ENCODE measurements at regions not wholly inside any gene's neighbourhood (a gene's known extent, or its start where the extent isn't known, plus 50 kb on each side); places are given as distances from the start of the nearest gene placed in this dataset.
"Not testable (repeated sequence)": the region's sequence is repeated elsewhere in the genome, so short reads cannot be mapped to it uniquely, and the experiment has no call there.

- H3K36me3 ChIP-seq (replicated peaks in 1 of 2; ENCODE audit: control insufficient read depth in 1 of 2, insufficient read depth in 2 of 2, low read length in 2 of 2); intact Hi-C loops (cut with micrococcal nuclease); H3K79me2 ChIP-seq (ENCODE audit: insufficient read depth, low read length); H3K27ac ChIP-seq (ENCODE audit: low read depth in 1 of 2, low read length in 2 of 2); H3K9ac ChIP-seq (ENCODE audit: insufficient read depth, low read length, poor library complexity, severe bottlenecking); H3K4me1 ChIP-seq (ENCODE audit: control insufficient read depth in 1 of 2, insufficient read depth in 2 of 2, low read length in 2 of 2); DNase-seq; H3K27ac Mint-ChIP-seq; H2AFZ ChIP-seq (ENCODE audit: insufficient read depth, low read depth, low read length, poor library complexity, severe bottlenecking); H3K4me2 ChIP-seq (replicated peaks; ENCODE audit: extremely low read depth, low read length, poor library complexity, severe bottlenecking); H3K4me3 ChIP-seq (replicated peaks in 1 of 3; ENCODE audit: low read depth in 2 of 3, low read length in 3 of 3); H3K27me3 ChIP-seq (ENCODE audit: control insufficient read depth in 2 of 2, insufficient read depth in 2 of 2, low read length in 2 of 2); H3K27me3 Mint-ChIP-seq (ENCODE audit: low read depth in 3 of 3); H3K36me3 Mint-ChIP-seq; H3K4me1 Mint-ChIP-seq; H3K4me3 Mint-ChIP-seq; H4K20me1 ChIP-seq (ENCODE audit: insufficient read depth, low read length): not testable (repeated sequence)
- WGBS (ENCODE audit: insufficient coverage): no CpG with 5 or more reads among the region's 32 CpGs
- peaks cover 0 to 25% of the 10 kb centered on the region in 2 donors for H3K9me3 ChIP-seq (replicated peaks in 1 of 2; ENCODE audit: control insufficient read depth in 1 of 2, insufficient read depth in 1 of 2, low read length in 2 of 2)
- H3K9me3 Mint-ChIP-seq: peaks cover 2 to 27% (median 16%) of the 10 kb centered on the region in 7 donors
Observed at GRCh38 chr7:63555226-63555994, 443.2 kb upstream of the ZNF722 start.

GRCh38 chr7:63556223-63556622, 442.4 kb upstream of the ZNF722 start:
- H3K27ac ChIP-seq (ENCODE audit: low read depth in 1 of 2, low read length in 2 of 2); H2AFZ ChIP-seq (ENCODE audit: insufficient read depth, low read depth, low read length, poor library complexity, severe bottlenecking); intact Hi-C loops (cut with micrococcal nuclease); H3K36me3 Mint-ChIP-seq; H3K79me2 ChIP-seq (ENCODE audit: insufficient read depth, low read length); H3K27me3 ChIP-seq (ENCODE audit: control insufficient read depth in 2 of 2, insufficient read depth in 2 of 2, low read length in 2 of 2); H3K9ac ChIP-seq (ENCODE audit: insufficient read depth, low read length, poor library complexity, severe bottlenecking); H4K20me1 ChIP-seq (ENCODE audit: insufficient read depth, low read length); H3K4me1 ChIP-seq (ENCODE audit: control insufficient read depth in 1 of 2, insufficient read depth in 2 of 2, low read length in 2 of 2); H3K27ac Mint-ChIP-seq; H3K36me3 ChIP-seq (replicated peaks in 1 of 2; ENCODE audit: control insufficient read depth in 1 of 2, insufficient read depth in 2 of 2, low read length in 2 of 2); H3K27me3 Mint-ChIP-seq (ENCODE audit: low read depth in 3 of 3); H3K4me3 ChIP-seq (replicated peaks in 1 of 3; ENCODE audit: low read depth in 2 of 3, low read length in 3 of 3); H3K4me1 Mint-ChIP-seq; H3K4me2 ChIP-seq (replicated peaks; ENCODE audit: extremely low read depth, low read length, poor library complexity, severe bottlenecking); DNase-seq; H3K4me3 Mint-ChIP-seq: not testable (repeated sequence)
- H3K9me3 ChIP-seq (replicated peaks in 1 of 2; ENCODE audit: control insufficient read depth in 1 of 2, insufficient read depth in 1 of 2, low read length in 2 of 2): peaks cover 0 to 29% of the 10 kb centered on the region in 2 donors
- no CpG with 5 or more reads among the region's 24 CpGs for WGBS (ENCODE audit: insufficient coverage)
- peaks cover 7 to 34% (median 20%) of the 10 kb centered on the region in 7 donors for H3K9me3 Mint-ChIP-seq

GRCh38 chr7:63559016-63559415, 439.6 kb upstream of the ZNF722 start:
- WGBS (ENCODE audit: insufficient coverage): 80% methylated on average over 2 of the region's 12 CpGs
- H3K4me3 ChIP-seq (replicated peaks in 1 of 3; ENCODE audit: low read depth in 2 of 3, low read length in 3 of 3); H3K27ac Mint-ChIP-seq; H3K9ac ChIP-seq (ENCODE audit: insufficient read depth, low read length, poor library complexity, severe bottlenecking); H3K27me3 Mint-ChIP-seq (ENCODE audit: low read depth in 3 of 3); intact Hi-C loops (cut with micrococcal nuclease); H3K4me1 Mint-ChIP-seq; H3K36me3 Mint-ChIP-seq; H3K79me2 ChIP-seq (ENCODE audit: insufficient read depth, low read length); DNase-seq; H3K4me2 ChIP-seq (replicated peaks; ENCODE audit: extremely low read depth, low read length, poor library complexity, severe bottlenecking); H2AFZ ChIP-seq (ENCODE audit: insufficient read depth, low read depth, low read length, poor library complexity, severe bottlenecking); H3K27ac ChIP-seq (ENCODE audit: low read depth in 1 of 2, low read length in 2 of 2); H3K4me3 Mint-ChIP-seq; H4K20me1 ChIP-seq (ENCODE audit: insufficient read depth, low read length); H3K27me3 ChIP-seq (ENCODE audit: control insufficient read depth in 2 of 2, insufficient read depth in 2 of 2, low read length in 2 of 2); H3K4me1 ChIP-seq (ENCODE audit: control insufficient read depth in 1 of 2, insufficient read depth in 2 of 2, low read length in 2 of 2); H3K36me3 ChIP-seq (replicated peaks in 1 of 2; ENCODE audit: control insufficient read depth in 1 of 2, insufficient read depth in 2 of 2, low read length in 2 of 2): not testable (repeated sequence)
- H3K9me3 Mint-ChIP-seq: peaks cover 14 to 43% (median 28%) of the 10 kb centered on the region in 7 donors
- H3K9me3 ChIP-seq (replicated peaks in 1 of 2; ENCODE audit: control insufficient read depth in 1 of 2, insufficient read depth in 1 of 2, low read length in 2 of 2): peaks cover 0 to 43% of the 10 kb centered on the region in 2 donors

GRCh38 chr7:63559826-63560465, 438.7 kb upstream of the ZNF722 start:
- H3K9me3 ChIP-seq (replicated peaks in 1 of 2; ENCODE audit: control insufficient read depth in 1 of 2, insufficient read depth in 1 of 2, low read length in 2 of 2): peaks cover 0 to 50% of the 10 kb centered on the region in 2 donors
- H3K4me3 ChIP-seq (replicated peaks in 1 of 3; ENCODE audit: low read depth in 2 of 3, low read length in 3 of 3); H3K79me2 ChIP-seq (ENCODE audit: insufficient read depth, low read length); H3K4me1 Mint-ChIP-seq; H3K4me3 Mint-ChIP-seq; H3K36me3 ChIP-seq (replicated peaks in 1 of 2; ENCODE audit: control insufficient read depth in 1 of 2, insufficient read depth in 2 of 2, low read length in 2 of 2); H2AFZ ChIP-seq (ENCODE audit: insufficient read depth, low read depth, low read length, poor library complexity, severe bottlenecking); H3K27me3 ChIP-seq (ENCODE audit: control insufficient read depth in 2 of 2, insufficient read depth in 2 of 2, low read length in 2 of 2); H3K27me3 Mint-ChIP-seq (ENCODE audit: low read depth in 3 of 3); H3K4me2 ChIP-seq (replicated peaks; ENCODE audit: extremely low read depth, low read length, poor library complexity, severe bottlenecking); H3K4me1 ChIP-seq (ENCODE audit: control insufficient read depth in 1 of 2, insufficient read depth in 2 of 2, low read length in 2 of 2); intact Hi-C loops (cut with micrococcal nuclease); H3K27ac Mint-ChIP-seq; H3K36me3 Mint-ChIP-seq; H4K20me1 ChIP-seq (ENCODE audit: insufficient read depth, low read length); H3K27ac ChIP-seq (ENCODE audit: low read depth in 1 of 2, low read length in 2 of 2); H3K9ac ChIP-seq (ENCODE audit: insufficient read depth, low read length, poor library complexity, severe bottlenecking): not testable (repeated sequence)
- DNase-seq: peak in 1 of 3 donors; percentile 2
- peaks cover 14 to 45% (median 32%) of the 10 kb centered on the region in 7 donors for H3K9me3 Mint-ChIP-seq
- WGBS (ENCODE audit: insufficient coverage): 100% methylated on average over 1 of the region's 27 CpGs
